H1 (cell line): ENCODE measurements at regions not wholly inside any gene's neighbourhood (a gene's known extent, or its start where the extent isn't known, plus 50 kb on each side); places are given as distances from the start of the nearest gene placed in this dataset.

Source experiments
- CTCF ChIP-seq, 3 experiments: IDR thresholded peaks; 1 replicate in 2 of 3; 2 replicates in 1 of 3; pipeline versions ENCODE4 v1.5.1 to v1.6.1; 2011; ENCODE audit warnings: low read length in 3 of 3, mild to moderate bottlenecking in 3 of 3, inconsistent platforms in 2 of 3, low read depth in 1 of 3, moderate library complexity in 1 of 3; ENCODE audit not compliant: insufficient read depth in 1 of 3; ENCODE audit errors: control extremely low read depth in 1 of 3
- GABPA ChIP-seq: IDR thresholded peaks from 2 replicates; pipeline ENCODE4 v1.6.1; 2011; ENCODE audit warnings: mild to moderate bottlenecking, low read length, moderate library complexity, borderline replicate concordance; ENCODE audit not compliant: insufficient read depth
- JUND ChIP-seq: IDR thresholded peaks from 2 replicates; pipeline ENCODE4 v1.6.1; 2011; ENCODE audit warnings: mild to moderate bottlenecking, improper control_type of control experiment, low read length
- MAX ChIP-seq: IDR thresholded peaks from 2 replicates; pipeline ENCODE4 v1.6.1; 2012; ENCODE audit warnings: inconsistent platforms
- POLR2A ChIP-seq, 2 experiments: IDR thresholded peaks; 1 replicate in 1 of 2; 2 replicates in 1 of 2; pipeline ENCODE4 v1.6.1; 2011; ENCODE audit warnings: low read depth in 2 of 2, low read length in 2 of 2, mild to moderate bottlenecking in 2 of 2; ENCODE audit errors: control extremely low read depth in 1 of 2
- RAD21 ChIP-seq, 2 experiments: IDR thresholded peaks in 1 of 2; conservative IDR thresholded peaks in 1 of 2; 2 replicates each; pipeline ENCODE4 v1.6.1; 2011; ENCODE audit warnings: low read depth in 2 of 2, low read length in 2 of 2, improper control_type of control experiment in 1 of 2, inconsistent platforms in 1 of 2, mild to moderate bottlenecking in 1 of 2, moderate library complexity in 1 of 2
- SP1 ChIP-seq: IDR thresholded peaks from 2 replicates; pipeline ENCODE4 v1.6.1; 2011; ENCODE audit warnings: low read depth, low read length
- SUZ12 ChIP-seq: fragments of 200-600 bp; sonication (generic); IDR thresholded peaks from 2 replicates; pipeline ENCODE4 v1.6.1; 2012; ENCODE audit warnings: mild to moderate bottlenecking, inconsistent platforms, low read length, moderate library complexity, mixed read lengths
- TCF12 ChIP-seq: IDR thresholded peaks from 2 replicates; pipeline ENCODE4 v1.6.1; 2011; ENCODE audit warnings: low read depth, mild to moderate bottlenecking, low read length
- USF2 ChIP-seq: IDR thresholded peaks from 2 replicates; pipeline ENCODE4 v1.6.1; 2011; ENCODE audit warnings: low read length, improper control_type of control experiment

GRCh38 chr13:90768116-90768515, 579.4 kb upstream of the MIR17HG start:
- TF ChIP-seq MAX (no peak), GABPA (no peak), CTCF (IDR thresholded peaks at IDR 0.05; ENCODE audit: control extremely low read depth in 1 of 3, insufficient read depth in 1 of 3, low read depth in 1 of 3, low read length in 3 of 3) (no peak), SUZ12 (no peak), SP1 (no peak), TCF12 (no peak), JUND (no peak), USF2 (no peak), POLR2A (IDR thresholded peaks at IDR 0.05; ENCODE audit: control extremely low read depth in 1 of 2, low read depth in 2 of 2, low read length in 2 of 2) (no peak), RAD21 (IDR thresholded peaks at IDR 0.05 in 1 of 2, conservative IDR thresholded peaks at IDR 0.05 in 1 of 2; ENCODE audit: low read depth in 2 of 2, low read length in 2 of 2) (no peak)
